T1000 (cell line): ENCODE measurements at regions not wholly inside any gene's neighbourhood (a gene's known extent, or its start where the extent isn't known, plus 50 kb on each side); places are given as distances from the start of the nearest gene placed in this dataset.

Experiments used
- DNase-seq: peaks from one replicate; lab custom pipeline; 2025; ENCODE audit warnings: mixed read lengths; lab: John Stamatoyannopoulos, UW

GRCh38 chr11:97269527-97269926 lies 879.7 kb downstream of the JRKL start:
- DNase-seq: no peak

GRCh38 chr11:97279341-97279740 lies 889.5 kb downstream of the JRKL start:
- DNase-seq: no peak

DNA sequence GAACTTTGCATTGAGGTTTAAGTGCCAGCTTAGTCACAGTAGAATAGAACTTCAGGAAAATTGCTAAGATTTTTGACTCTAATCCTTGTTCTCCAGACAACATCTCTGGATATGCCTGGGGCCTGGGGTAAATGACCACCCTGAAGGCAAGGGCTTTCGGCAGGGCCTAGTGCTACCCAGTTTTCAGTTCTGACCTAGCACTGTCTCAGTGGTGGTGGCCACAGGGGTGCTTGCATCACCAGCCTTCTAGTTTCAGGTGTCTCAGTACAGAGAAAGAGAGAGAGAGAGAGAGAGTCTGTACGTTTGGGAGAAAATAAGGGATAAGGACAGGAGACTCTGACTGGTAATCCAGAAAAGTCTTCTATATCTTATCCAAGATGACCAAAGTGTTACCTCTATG lies 890.5 kb downstream of the JRKL start:
- DNase-seq: no peak

- no peak for DNase-seq
Measured at GRCh38 chr11:97289823-97290222, 900.0 kb downstream of the JRKL start.

DNA sequence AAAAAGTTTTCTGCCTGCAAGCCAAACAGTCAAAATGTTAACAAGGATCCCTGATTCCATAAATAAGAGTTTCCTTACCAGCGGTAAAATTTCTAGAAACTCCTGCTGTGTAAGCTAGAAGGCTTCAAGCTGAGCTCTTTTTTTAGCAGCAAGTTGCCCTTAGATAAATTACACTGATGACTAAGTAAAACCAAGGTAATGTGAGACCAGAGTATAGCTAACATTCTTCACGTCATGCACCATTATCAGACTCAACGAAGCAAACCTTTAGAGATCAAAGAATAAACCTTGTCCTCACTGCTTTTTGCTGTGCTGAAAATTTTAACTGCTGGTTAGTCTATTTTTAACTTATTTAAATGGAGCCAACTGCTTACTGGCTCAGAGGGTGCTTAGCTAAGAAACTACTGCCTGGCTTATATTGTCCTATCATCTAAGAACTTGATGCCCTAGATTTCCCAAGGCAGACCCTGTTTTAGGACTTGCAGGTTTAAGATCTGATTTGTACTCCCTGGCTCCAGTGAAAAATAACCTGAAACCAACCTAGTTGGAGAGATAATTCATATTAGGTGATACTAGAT lies 900.7 kb downstream of the JRKL start:
- no peak for DNase-seq

DNA sequence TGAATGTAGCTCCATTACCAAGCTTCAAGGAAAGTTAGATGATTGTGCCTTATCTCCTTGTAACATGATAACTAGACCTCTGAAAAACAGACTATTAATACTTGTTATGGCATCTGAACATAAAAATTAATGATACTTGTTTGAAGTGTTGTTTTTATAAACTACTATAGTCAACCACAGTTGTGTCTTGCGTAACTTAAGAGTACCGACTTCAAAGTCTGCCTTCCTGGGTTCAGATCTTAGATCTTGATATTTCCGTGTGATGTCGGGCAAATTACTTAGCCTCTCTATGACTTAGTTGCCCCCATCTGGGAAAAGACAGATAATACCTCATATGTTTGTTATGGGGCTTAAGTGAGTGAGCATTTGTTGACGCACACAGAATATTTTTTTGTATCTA lies 906.5 kb downstream of the JRKL start:
- DNase-seq: no peak

GRCh38 chr11:97309291-97309690 lies 919.5 kb downstream of the JRKL start:
- DNase-seq: no peak

DNA sequence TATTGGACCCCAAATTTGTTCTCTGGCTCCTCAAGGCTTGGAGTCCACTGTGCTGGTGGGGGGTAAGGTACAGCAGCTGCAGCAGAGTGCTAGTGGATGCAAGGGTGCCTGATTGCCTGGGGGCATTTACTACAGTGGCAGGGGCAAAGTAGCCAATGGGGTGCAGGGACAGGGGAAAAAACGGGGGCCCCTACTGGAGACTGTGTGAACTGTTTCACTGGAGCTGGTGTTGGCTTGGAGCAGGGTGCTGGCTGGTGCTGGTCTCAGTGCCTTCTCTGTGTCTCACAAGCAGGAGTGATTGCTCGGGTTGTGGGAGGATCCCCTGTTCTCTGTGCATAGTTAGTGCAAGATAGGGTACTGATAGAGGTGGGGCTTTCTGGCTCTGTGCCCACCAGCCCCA lies 935.9 kb downstream of the JRKL start:
- DNase-seq: no peak

- no peak for DNase-seq
Measured at GRCh38 chr11:97332271-97332670, 942.5 kb downstream of the JRKL start.

GRCh38 chr11:97336064-97336463 lies 946.3 kb downstream of the JRKL start:
- no peak for DNase-seq

DNA sequence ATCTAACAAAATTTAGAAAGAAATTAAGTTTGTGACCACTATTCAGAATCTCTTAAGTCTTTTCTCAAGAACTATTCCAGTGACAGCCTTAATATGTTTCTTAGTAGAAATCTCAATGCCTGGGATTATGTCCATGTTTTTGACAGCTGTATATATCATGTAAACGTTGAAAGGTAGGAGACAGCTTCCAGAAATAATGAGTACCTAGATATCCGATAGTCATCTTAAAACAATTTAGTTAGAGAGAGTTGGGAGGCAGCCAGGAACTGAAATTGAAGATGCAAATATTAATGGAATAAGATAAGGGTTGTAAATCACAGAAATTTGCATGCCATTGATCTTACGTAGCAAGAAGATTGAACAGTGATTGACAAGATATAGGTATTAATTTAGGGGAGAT lies 955.2 kb downstream of the JRKL start:
- no peak for DNase-seq

DNA sequence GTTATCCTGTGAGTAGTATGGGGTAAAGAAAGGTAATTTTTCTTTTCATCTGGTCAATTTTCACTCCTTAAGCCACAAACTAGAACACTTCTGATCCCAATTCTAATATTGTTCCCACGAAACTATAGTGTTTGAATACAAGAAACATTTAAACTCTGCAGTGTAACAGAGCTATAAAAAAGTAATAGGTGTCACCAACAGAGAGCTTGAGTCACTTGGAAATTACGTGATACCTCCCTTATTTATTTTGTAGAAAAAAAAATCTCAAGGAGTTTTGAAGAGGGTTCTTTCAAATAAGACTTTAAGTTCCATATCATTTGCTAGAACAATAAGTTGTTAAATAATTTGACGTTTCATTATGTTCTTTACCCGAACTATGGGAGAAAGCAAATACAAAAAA lies 959.4 kb downstream of the JRKL start:
- no peak for DNase-seq

DNA sequence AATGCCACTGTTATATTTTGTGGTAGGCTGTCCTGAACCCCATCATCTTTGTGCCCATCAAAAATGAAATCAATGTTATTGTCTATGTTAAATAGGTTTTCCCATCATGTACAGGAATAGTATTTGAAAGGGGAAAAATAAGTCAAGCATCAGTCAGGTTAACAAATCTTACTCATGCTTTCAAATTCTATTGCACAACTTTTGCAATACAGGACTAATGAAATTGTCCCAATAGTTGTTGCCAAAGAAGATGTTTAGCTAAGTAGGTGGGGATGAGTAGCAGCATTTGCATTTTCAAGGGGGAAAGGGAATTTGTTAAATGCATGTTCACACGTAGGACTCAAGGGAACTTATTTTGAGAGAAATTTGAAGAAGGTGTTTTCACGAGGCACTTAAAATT lies 962.1 kb downstream of the JRKL start:
- no peak for DNase-seq

GRCh38 chr11:97354026-97354425 lies 964.2 kb downstream of the JRKL start:
- no peak for DNase-seq

DNA sequence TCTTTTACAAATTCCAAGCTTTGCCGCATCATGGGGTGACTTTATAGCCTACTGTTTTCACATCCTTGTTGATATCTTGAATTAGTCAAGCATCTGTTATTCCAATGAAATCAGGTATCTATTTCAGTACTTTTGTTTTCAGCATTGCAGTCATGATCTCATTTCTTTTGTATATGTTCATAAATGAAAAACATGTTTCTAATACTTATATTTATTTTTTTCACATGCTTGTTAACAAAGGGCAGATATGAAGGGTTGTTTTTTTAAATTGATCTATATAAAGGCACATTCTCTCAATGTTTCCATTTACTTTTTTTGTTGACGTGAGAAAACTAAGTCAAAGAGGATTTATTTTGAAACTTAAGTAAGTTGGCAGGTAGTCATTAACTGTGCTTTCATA lies 964.8 kb downstream of the JRKL start:
- DNase-seq: no peak

GRCh38 chr11:97355230-97355629 lies 965.4 kb downstream of the JRKL start:
- DNase-seq: no peak

DNA sequence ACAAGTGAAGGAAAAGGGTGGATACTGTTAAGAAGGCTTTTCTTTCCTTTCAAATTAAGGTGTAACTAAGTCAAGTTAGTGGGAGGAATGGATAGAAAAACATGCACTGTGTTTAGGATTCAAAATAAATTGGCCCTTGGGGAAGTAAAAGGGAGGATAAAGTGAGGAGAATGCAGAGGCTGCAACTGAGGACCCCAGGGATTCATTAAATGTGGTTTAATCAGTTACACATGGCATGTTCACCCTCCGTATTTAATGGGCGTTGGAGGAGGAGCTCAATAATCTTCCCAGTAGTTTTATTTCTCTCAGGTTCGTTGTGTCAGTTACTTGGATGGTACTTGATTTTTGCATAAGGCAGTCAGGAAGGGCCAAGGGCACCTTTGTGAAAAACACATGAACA lies 966.3 kb downstream of the JRKL start:
- DNase-seq: no peak

DNA sequence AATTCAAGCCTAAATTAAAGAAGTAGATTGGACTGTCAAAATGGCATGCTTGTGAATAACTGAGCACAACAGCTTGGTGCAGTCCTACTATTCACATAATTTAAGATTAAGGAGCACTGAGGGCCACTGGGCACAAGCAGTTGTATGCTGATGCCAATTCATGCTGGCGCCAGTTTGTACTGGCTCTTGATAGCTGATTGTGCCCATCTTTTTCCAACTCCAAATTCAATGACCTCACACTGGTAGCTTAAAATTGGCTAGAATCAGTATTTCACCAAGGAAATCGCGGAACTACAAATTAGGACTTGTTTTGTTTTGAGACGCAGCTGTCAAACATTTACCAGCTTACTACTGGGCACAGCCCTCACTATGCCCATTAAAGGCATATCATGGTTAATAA lies 969.2 kb downstream of the JRKL start:
- DNase-seq: no peak

DNA sequence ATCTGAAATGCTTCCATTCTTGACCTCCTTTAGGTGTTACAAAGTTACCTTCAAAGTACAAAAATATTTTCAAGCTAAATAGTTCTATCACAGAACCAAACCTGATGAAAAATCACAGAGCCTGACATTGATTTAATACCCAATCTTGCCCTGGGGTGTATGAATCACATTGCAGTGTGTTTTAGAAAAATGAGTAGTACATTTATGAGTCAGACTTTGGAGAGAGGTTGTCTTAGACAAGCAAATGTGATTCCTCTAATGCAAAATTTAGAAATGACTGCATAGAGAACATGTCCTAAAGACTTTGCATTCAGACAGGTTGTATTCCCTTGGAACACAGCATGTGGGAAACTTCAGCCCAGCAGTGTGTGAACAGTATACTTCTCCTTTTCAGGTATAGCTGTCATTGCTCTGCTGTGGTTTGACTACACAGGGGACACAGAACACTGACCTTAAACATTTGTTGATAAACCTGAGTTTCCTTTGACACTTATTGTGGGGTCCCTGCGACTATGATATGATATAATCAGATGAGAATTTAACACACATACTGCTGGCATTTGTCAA lies 972.1 kb downstream of the JRKL start:
- no peak for DNase-seq

DNA sequence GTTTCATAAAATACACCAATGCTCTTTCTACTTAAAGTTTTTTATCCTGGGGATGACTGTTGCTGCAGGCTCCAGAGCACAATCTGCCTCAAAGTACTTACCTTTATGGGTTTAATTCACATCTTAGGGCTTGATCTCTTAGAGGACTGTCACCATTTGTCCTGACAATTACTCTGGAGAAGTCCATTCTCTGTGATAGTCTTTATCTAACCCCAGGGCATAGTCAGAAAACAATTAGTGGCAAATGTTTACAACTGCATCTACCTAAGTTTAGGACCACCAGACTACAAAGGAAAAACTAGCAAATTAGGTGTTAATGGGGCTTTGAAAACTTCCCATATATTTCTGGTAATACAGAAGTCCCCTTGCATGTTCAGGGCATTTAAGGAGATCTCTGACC lies 973.5 kb downstream of the JRKL start:
- DNase-seq: no peak

DNA sequence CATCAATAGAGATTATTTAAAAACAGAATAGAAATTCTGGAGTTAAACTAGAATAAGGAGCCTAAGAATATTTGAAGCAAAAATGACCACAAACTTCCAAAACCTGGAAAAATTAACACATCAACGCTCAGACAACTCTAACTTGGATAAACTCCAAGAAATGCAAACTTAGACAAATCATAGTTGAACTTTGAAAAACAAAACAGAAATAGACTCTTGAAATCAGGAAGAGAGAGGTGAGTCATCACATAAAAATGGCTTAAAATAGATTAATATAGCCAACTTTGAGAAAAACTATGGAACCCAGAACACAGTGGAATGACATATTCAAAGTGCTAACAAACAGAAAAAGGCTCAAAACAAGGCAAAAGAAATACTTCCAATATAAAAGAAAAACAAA lies 974.2 kb downstream of the JRKL start:
- DNase-seq: no peak

GRCh38 chr11:97367406-97368083 lies 977.7 kb downstream of the JRKL start:
- DNase-seq: no peak

- DNase-seq: no peak
Measured at GRCh38 chr11:97389270-97389669, 999.5 kb downstream of the JRKL start.

DNA sequence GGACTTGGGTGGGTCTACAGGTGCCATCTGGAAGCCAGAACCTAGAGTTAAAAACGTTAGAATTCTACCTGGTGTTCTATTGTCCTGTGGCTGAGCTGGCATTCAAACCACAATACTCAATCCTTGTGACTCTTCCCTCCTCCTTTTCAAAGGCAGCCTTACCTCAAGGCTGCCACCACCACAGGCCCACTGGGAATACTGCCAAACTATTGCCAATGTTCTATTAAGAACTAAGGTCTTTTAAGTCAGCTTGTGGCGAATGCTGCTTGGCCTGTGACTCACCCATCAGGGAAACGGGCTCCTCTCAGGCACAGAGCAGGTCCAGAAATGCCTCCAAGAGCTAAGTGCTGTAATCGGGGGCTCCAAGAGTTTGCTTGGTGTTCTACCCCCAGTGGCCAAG lies 1008.4 kb downstream of the JRKL start:
- DNase-seq: no peak
